ENCODE measurements at regions not wholly inside any gene's neighbourhood (a gene's known extent, or its start where the extent isn't known, plus 50 kb on each side); places are given as distances from the start of the nearest gene placed in this dataset.

DNA sequence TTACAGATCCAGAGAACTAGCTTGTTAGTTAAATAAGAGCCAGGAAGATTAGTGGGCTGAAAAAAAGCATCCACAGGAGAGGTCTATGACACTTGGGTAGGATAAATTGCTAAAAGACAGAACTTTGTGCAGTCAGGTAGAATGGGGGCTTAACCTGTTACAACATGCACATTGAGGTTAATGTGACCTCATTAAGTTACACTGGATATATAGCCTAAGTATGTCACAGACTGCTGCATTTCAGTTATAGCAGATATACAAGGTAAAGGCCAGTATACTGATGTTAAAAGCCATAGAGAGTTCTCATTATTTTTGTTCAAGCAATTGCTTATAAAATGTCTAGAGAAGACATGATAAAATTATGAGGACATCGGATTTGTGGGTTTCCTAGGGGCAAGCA is 1179.9 kb upstream of the PCDH9 start:
- Mint-ChIP-seq H3K27me3 (no peaks in the 10 kb centered on the region), H3K4me3 (ENCODE audit: low read depth) (no peak overlapping the region), H3K9me3 (ENCODE audit: low read depth) (peaks cover 14% of the 10 kb centered on the region), H3K27ac (no peak overlapping the region), H3K4me1 (ENCODE audit: low read depth) (no peaks in the 10 kb centered on the region), H3K36me3 (ENCODE audit: insufficient read depth) (peaks cover 1% of the 10 kb centered on the region)
- DNase-seq (ENCODE audit: low spot score, unreplicated experiment): no peak
- TF ChIP-seq, protein P1, sequence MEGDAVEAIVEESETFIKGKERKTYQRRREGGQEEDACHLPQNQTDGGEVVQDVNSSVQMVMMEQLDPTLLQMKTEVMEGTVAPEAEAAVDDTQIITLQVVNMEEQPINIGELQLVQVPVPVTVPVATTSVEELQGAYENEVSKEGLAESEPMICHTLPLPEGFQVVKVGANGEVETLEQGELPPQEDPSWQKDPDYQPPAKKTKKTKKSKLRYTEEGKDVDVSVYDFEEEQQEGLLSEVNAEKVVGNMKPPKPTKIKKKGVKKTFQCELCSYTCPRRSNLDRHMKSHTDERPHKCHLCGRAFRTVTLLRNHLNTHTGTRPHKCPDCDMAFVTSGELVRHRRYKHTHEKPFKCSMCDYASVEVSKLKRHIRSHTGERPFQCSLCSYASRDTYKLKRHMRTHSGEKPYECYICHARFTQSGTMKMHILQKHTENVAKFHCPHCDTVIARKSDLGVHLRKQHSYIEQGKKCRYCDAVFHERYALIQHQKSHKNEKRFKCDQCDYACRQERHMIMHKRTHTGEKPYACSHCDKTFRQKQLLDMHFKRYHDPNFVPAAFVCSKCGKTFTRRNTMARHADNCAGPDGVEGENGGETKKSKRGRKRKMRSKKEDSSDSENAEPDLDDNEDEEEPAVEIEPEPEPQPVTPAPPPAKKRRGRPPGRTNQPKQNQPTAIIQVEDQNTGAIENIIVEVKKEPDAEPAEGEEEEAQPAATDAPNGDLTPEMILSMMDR (IDR thresholded peaks at IDR 0.05; ENCODE audit: unreplicated experiment): no peak

DNA sequence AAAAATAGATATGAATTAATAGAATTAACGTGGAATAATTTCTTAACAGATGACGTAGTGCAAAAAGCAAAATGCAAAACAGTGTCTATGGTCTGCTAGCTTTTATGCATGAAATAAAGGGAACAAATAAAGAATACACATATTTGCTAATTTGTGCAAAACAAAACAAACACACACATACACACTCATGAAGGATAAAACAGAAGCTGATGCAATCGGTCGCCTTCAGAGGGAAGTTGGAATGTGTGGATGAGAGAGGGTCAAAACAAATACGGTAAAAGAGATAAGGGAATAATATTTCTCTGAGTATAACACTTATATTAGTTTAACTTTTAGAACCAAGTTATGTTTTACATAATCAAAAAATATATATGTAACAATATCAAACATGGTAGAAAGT is 1160.9 kb upstream of the PCDH9 start:
- TF ChIP-seq, protein P1 (IDR thresholded peaks at IDR 0.05; ENCODE audit: unreplicated experiment): no peak
- peaks cover 5% of the 10 kb centered on the region for H3K9me3 Mint-ChIP-seq (ENCODE audit: low read depth)
- H3K36me3 Mint-ChIP-seq (ENCODE audit: insufficient read depth): no peaks in the 10 kb centered on the region
- no peaks in the 10 kb centered on the region for H3K4me1 Mint-ChIP-seq (ENCODE audit: low read depth)
- no peak for DNase-seq (ENCODE audit: low spot score, unreplicated experiment)
- H3K27ac Mint-ChIP-seq: no peak overlapping the region
- H3K27me3 Mint-ChIP-seq: no peaks in the 10 kb centered on the region
- no peak overlapping the region for H3K4me3 Mint-ChIP-seq (ENCODE audit: low read depth)

DNA sequence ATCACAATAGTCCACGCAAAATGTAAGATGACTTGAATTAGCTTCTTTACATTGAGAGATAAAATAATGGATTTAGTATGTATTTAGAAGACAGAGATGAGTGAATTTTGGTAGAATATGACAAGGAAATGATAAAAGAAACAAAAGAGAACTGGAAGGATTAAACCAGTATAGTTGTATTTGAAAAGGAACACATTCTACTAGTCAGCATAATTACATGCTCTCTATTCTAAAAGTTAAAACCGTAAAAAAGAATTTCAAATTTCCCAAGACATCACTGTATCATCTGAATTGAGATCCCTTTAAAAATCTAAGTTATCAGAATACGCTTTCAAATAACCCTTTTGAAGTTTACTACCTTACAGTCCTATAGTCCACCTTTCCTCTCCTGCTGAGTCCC is 1156.7 kb upstream of the PCDH9 start:
- Mint-ChIP-seq H3K4me3 (ENCODE audit: low read depth) (no peak overlapping the region), H3K4me1 (ENCODE audit: low read depth) (no peaks in the 10 kb centered on the region), H3K27ac (no peak overlapping the region), H3K36me3 (ENCODE audit: insufficient read depth) (no peaks in the 10 kb centered on the region), H3K9me3 (ENCODE audit: low read depth) (peaks cover 5% of the 10 kb centered on the region), H3K27me3 (no peaks in the 10 kb centered on the region)
- DNase-seq (ENCODE audit: low spot score, unreplicated experiment): no peak
- TF ChIP-seq, protein P1 (IDR thresholded peaks at IDR 0.05; ENCODE audit: unreplicated experiment): no peak

DNA sequence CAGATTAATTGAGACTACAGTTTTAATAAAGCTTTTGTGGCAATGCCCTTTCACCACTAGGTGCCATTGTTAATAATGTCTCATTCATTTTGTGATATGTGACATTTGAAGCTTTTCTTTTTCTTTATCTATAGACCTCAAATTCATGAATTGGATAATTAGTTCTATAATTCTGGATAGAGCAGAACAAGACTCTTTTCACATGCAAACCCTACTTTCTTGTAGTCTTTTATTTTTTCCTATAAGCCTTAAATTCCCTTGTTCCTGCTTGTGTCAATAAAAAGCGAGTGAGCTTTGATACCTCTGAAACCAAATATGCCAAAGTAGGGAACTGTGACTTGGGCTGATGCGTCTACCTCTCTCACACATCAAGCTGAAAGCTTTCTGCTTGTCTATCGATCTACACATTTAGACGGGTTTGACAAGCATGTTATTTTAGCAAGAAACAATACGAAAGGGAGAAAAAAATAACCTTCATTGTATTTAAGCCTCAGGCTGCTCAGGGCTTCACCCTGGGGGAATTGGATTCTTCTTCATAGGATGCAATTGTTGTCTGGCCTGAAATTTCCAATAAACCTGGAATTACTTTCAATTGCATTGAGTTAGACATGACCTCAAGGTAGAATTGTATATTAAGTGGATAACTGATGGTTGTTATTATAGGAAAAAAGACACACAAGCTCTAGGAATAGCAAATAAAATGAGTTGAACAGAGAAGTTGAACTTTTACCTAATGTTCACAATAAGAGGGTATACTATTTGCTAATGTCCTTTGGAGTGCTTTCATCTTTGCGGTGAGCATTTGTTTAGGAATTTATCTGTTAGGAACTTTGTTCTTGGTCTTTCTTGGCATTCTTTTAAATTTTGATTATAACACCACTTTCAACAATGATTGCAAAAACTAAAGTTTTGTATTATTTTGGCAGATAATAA is 1150.2 kb upstream of the PCDH9 start:
- DNase-seq (ENCODE audit: low spot score, unreplicated experiment): no peak
- Mint-ChIP-seq H3K36me3 (ENCODE audit: insufficient read depth) (no peaks in the 10 kb centered on the region), H3K27ac (no peak overlapping the region), H3K4me1 (ENCODE audit: low read depth) (peaks cover 4% of the 10 kb centered on the region), H3K4me3 (ENCODE audit: low read depth) (no peak overlapping the region), H3K27me3 (no peaks in the 10 kb centered on the region), H3K9me3 (ENCODE audit: low read depth) (no peaks in the 10 kb centered on the region)
- TF ChIP-seq, protein P1 (IDR thresholded peaks at IDR 0.05; ENCODE audit: unreplicated experiment): no peak

DNA sequence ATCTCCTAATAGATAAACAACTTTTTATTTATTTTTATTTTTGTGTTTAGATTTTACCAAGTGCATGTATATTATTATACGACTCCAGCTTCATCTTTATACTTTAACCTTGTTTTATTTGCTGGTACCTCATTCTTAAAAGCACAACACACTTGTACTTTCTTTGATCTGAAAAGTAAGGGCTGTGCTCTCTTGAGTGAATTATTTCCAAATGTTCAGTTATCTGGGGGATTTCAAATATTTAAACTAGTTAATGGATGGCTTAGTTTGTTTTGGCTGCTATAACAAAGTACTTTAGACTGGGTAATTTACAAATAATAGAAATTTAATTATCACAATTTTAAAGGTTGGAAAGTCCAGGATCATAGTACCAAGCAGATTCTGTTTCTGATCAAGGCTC is 1148.2 kb upstream of the PCDH9 start:
- TF ChIP-seq, protein P1 (IDR thresholded peaks at IDR 0.05; ENCODE audit: unreplicated experiment): no peak
- Mint-ChIP-seq H3K4me3 (ENCODE audit: low read depth) (no peak overlapping the region), H3K36me3 (ENCODE audit: insufficient read depth) (no peaks in the 10 kb centered on the region), H3K9me3 (ENCODE audit: low read depth) (no peaks in the 10 kb centered on the region), H3K27me3 (no peaks in the 10 kb centered on the region), H3K27ac (no peak overlapping the region), H3K4me1 (ENCODE audit: low read depth) (peaks cover 6% of the 10 kb centered on the region)
- no peak for DNase-seq (ENCODE audit: low spot score, unreplicated experiment)

All from progenitor cell of endocrine pancreas (in vitro differentiated cells).